Naive thymus-derived CD4-positive, alpha-beta T cell (primary cell): ENCODE measurements at regions not wholly inside any gene's neighbourhood (a gene's known extent, or its start where the extent isn't known, plus 50 kb on each side); places are given as distances from the start of the nearest gene placed in this dataset.
A peak's percentile ranks its signal among the peaks of the same experiment; 100 is the strongest.

ENCODE experiments used
- ATAC-seq: fragments of 150-1000 bp; cut with Tn5 transposase; 2 replicates; pipeline ENCODE4 v1.10.0; 2021; ENCODE audit warnings: mild to moderate bottlenecking, moderate library complexity
- CTCF ChIA-PET: fragments of 350-600 bp; sonication (Branson Sonifier 250); formaldehyde crosslinking; loops from one replicate; lab custom pipeline; 2021; ENCODE audit warnings: antibody characterized with exemption; lab: Charles Lee
- POLR2A ChIA-PET: fragments of 350-600 bp; sonication (Branson Sonifier 250); formaldehyde crosslinking; loops from one replicate; lab custom pipeline; 2021; ENCODE audit warnings: antibody characterized with exemption, inconsistent platforms; lab: Charles Lee
- DNase-seq, 9 donors: peaks; one replicate each; pipeline versions ENCODE4 v3.0.0 to v3.0.0-alpha.2; 2020 to 2022; ENCODE audit warnings: mixed read lengths in 1 of 9
- H3K27ac ChIP-seq: one replicate; pipeline ENCODE4 v1.7.0; 2013; ENCODE audit warnings: mild to moderate bottlenecking, low read depth, low read length, moderate library complexity
- H3K27me3 ChIP-seq, 2 donors: one replicate each; pipeline ENCODE4 v1.7.0; 2013; ENCODE audit warnings: low read length in 2 of 2, mild to moderate bottlenecking in 2 of 2, moderate library complexity in 2 of 2; ENCODE audit not compliant: control insufficient read depth in 2 of 2, insufficient read depth in 2 of 2
- H3K36me3 ChIP-seq, 3 experiments: 1 replicate in 2 of 3; 2 replicates in 1 of 3; pipeline ENCODE4 v1.7.0; 2013; ENCODE audit warnings: low read length in 3 of 3, mild to moderate bottlenecking in 3 of 3, moderate library complexity in 1 of 3; ENCODE audit not compliant: insufficient read depth in 3 of 3, control insufficient read depth in 2 of 3
- H3K4me1 ChIP-seq, 2 donors: one replicate each; pipeline ENCODE4 v1.7.0; 2013; ENCODE audit warnings: low read length in 2 of 2, mild to moderate bottlenecking in 2 of 2, moderate library complexity in 1 of 2; ENCODE audit not compliant: control insufficient read depth in 2 of 2, insufficient read depth in 2 of 2
- H3K4me3 ChIP-seq: 2 replicates; pipeline ENCODE4 v1.7.0; 2013; ENCODE audit warnings: mild to moderate bottlenecking, low read length
- H3K9me3 ChIP-seq, 3 experiments: 1 replicate in 2 of 3; 2 replicates in 1 of 3; pipeline ENCODE4 v1.7.0; 2013; ENCODE audit warnings: low read length in 3 of 3; ENCODE audit not compliant: control insufficient read depth in 2 of 3
- H3K27ac Mint-ChIP-seq, 9 donors: one replicate each; pipeline ENCODE4 v1.8.0; 2020 to 2022; ENCODE audit warnings: mixed read lengths in 9 of 9, mild to moderate bottlenecking in 8 of 9, moderate library complexity in 5 of 9, inconsistent platforms in 2 of 9
- H3K27me3 Mint-ChIP-seq, 5 donors: one replicate each; pipeline ENCODE4 v1.8.0; 2021 to 2022; ENCODE audit warnings: mixed read lengths in 5 of 5, mild to moderate bottlenecking in 1 of 5
- H3K36me3 Mint-ChIP-seq, 5 donors: one replicate each; pipeline ENCODE4 v1.8.0; 2020 to 2022; ENCODE audit warnings: mixed read lengths in 5 of 5, mild to moderate bottlenecking in 3 of 5, inconsistent platforms in 1 of 5
- H3K4me1 Mint-ChIP-seq, 7 donors: one replicate each; pipeline ENCODE4 v1.8.0; 2020 to 2022; ENCODE audit warnings: mixed read lengths in 7 of 7, mild to moderate bottlenecking in 3 of 7, inconsistent platforms in 1 of 7
- H3K4me3 Mint-ChIP-seq, 10 donors: one replicate each; pipeline ENCODE4 v1.8.0; 2020 to 2022; ENCODE audit warnings: mild to moderate bottlenecking in 10 of 10, mixed read lengths in 10 of 10, moderate library complexity in 6 of 10, inconsistent platforms in 2 of 10
- H3K9me3 Mint-ChIP-seq, 11 donors: one replicate each; pipeline ENCODE4 v1.8.0; 2020 to 2022; ENCODE audit warnings: mixed read lengths in 11 of 11, mild to moderate bottlenecking in 4 of 11, inconsistent platforms in 1 of 11, moderate library complexity in 1 of 11
- intact Hi-C, 2 donors: fragments of 100-400 bp; cut with micrococcal nuclease; formaldehyde crosslinking; loops; one replicate each; pipeline ENCODE4 v1.15.1; 2023

DNA sequence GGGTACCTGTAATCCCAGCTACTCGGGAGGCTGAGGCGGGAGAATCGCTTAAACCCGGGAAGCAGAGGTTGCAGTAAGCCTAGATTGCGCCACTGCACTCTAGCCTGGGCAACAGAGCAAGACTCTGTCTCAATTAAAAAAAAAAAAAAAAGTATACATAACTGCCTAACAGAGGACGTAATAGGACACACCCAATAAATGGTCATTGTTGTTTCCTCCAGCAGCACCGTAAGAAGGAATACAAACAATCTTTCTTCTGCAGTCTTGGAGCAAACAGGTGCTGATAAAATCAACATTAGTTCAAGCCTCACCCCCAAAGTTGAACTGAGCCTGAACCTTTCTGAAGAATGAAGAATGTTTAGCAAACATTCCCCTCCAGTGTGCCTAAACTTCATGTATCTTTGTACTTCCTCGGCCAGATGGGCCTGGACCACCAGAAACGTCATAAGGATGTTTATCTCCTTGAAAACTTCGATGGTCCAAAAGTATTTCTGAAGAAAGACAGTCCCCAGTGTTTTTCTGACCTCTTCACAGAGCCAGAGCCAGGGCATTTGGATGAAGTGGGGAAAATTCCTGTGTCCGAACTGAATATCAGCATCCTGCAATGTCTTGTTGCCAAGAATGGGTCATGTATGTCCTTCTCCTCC is 136.8 kb upstream of the F3 start:
- DNase-seq (no peak), ATAC-seq (no peak)
- ChIA-PET POLR2A (no interaction called here), CTCF (no interaction called here)
- peaks cover 0 to 3% (median 0%) of the 10 kb centered on the region in 11 donors for H3K9me3 Mint-ChIP-seq
- Histone ChIP-seq H3K36me3 (no peaks in the 10 kb centered on the region), H3K4me1 (no peaks in the 10 kb centered on the region), H3K4me3 (no peak overlapping the region), H3K9me3 (no peaks in the 10 kb centered on the region), H3K27ac (no peak overlapping the region), H3K27me3 (peaks cover 0 to 2% of the 10 kb centered on the region in 2 donors)
- H3K27me3 Mint-ChIP-seq, result peaks cover 9 to 19% (median 14%) of the 10 kb centered on the region in 5 donors
- H3K4me1 Mint-ChIP-seq, result peaks cover 0 to 3% (median 0%) of the 10 kb centered on the region in 7 donors
- H3K36me3 Mint-ChIP-seq, result no peaks in the 10 kb centered on the region
- no peak overlapping the region for H3K27ac Mint-ChIP-seq
- intact Hi-C loops, result no loop called here
- H3K4me3 Mint-ChIP-seq, result no peak overlapping the region

GRCh38 chr1:94677714-94678113 is 136.2 kb upstream of the F3 start:
- no peak for DNase-seq
- Mint-ChIP-seq H3K9me3 (peaks cover 0 to under 1% (median 0%) of the 10 kb centered on the region in 11 donors), H3K27me3 (peaks cover 9 to 17% (median 12%) of the 10 kb centered on the region in 5 donors), H3K4me3 (peak overlapping the region in 1 of 10 donors; percentile 17), H3K4me1 (peaks cover 0 to 3% (median 0%) of the 10 kb centered on the region in 7 donors), H3K36me3 (no peaks in the 10 kb centered on the region), H3K27ac (no peak overlapping the region)
- intact Hi-C loops, result no loop called here
- ATAC-seq, result no peak
- no peak overlapping the region for H3K4me3 ChIP-seq
- H3K9me3 ChIP-seq, result no peaks in the 10 kb centered on the region
- H3K27ac ChIP-seq, result no peak overlapping the region
- POLR2A ChIA-PET, result no interaction called here
- no peaks in the 10 kb centered on the region for H3K36me3 ChIP-seq
- CTCF ChIA-PET, result no interaction called here
- H3K4me1 ChIP-seq, result no peaks in the 10 kb centered on the region
- H3K27me3 ChIP-seq, result peaks cover 0 to 2% of the 10 kb centered on the region in 2 donors

- H3K4me3 Mint-ChIP-seq, result no peak overlapping the region
- ChIA-PET CTCF (no interaction called here), POLR2A (no interaction called here)
- Histone ChIP-seq H3K9me3 (no peaks in the 10 kb centered on the region), H3K27me3 (peaks cover 0 to 1% of the 10 kb centered on the region in 2 donors), H3K4me1 (no peaks in the 10 kb centered on the region), H3K27ac (no peak overlapping the region), H3K36me3 (no peaks in the 10 kb centered on the region), H3K4me3 (no peak overlapping the region)
- no peak overlapping the region for H3K27ac Mint-ChIP-seq
- ATAC-seq, result no peak
- intact Hi-C loops, result no loop called here
- H3K27me3 Mint-ChIP-seq, result peaks cover 6 to 19% (median 9%) of the 10 kb centered on the region in 5 donors
- H3K4me1 Mint-ChIP-seq, result peaks cover 0 to 3% (median 0%) of the 10 kb centered on the region in 7 donors
- H3K36me3 Mint-ChIP-seq, result no peaks in the 10 kb centered on the region
- DNase-seq, result no peak
- H3K9me3 Mint-ChIP-seq, result no peaks in the 10 kb centered on the region
Measured at GRCh38 chr1:94677087-94677486, 135.5 kb upstream of the F3 start.

GRCh38 chr1:94676686-94677085 is 135.1 kb upstream of the F3 start:
- no peak overlapping the region for H3K4me3 Mint-ChIP-seq
- ATAC-seq, result no peak
- Histone ChIP-seq H3K27me3 (no peaks in the 10 kb centered on the region), H3K4me1 (no peaks in the 10 kb centered on the region), H3K9me3 (no peaks in the 10 kb centered on the region), H3K27ac (no peak overlapping the region), H3K4me3 (no peak overlapping the region), H3K36me3 (no peaks in the 10 kb centered on the region)
- ChIA-PET CTCF (no interaction called here), POLR2A (no interaction called here)
- H3K27me3 Mint-ChIP-seq, result peaks cover 2 to 19% (median 6%) of the 10 kb centered on the region in 5 donors
- no peak overlapping the region for H3K27ac Mint-ChIP-seq
- intact Hi-C loops, result no loop called here
- peaks cover 0 to 3% (median 0%) of the 10 kb centered on the region in 7 donors for H3K4me1 Mint-ChIP-seq
- no peaks in the 10 kb centered on the region for H3K9me3 Mint-ChIP-seq
- DNase-seq, result no peak
- H3K36me3 Mint-ChIP-seq, result no peaks in the 10 kb centered on the region

- CTCF ChIA-PET, result no interaction called here
Measured at GRCh38 chr1:94675373-94675772, 133.8 kb upstream of the F3 start.

DNA sequence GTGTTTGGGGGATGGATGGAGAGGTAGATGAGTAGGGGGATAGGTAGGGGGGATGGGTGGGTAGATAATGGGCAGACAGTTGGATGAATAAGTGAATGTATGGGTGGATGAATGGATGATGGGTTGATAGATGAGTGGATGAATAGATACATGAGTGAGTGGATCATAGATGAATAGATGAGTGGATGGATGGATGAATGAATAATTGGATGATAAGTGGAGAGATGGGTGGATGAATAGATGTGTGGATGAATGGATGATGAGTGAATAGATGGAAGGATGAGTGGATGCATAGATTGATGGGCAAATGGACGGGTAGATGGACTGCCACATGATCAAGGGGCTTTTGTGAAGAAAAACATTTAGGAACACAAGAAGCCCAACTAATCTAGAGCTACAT is 133.3 kb upstream of the F3 start:
- CTCF ChIA-PET, result interaction anchor here (1.2 kb wide), 1 partner anchor 40 kb away, joined by 3 read pairs; no protein-coding TSS in a partner anchor
- Histone ChIP-seq H3K36me3 (no peaks in the 10 kb centered on the region), H3K4me1 (no peaks in the 10 kb centered on the region), H3K4me3 (no peak overlapping the region), H3K27ac (no peak overlapping the region), H3K9me3 (no peaks in the 10 kb centered on the region), H3K27me3 (no peaks in the 10 kb centered on the region)
- no peak for DNase-seq
- Mint-ChIP-seq H3K4me3 (no peak overlapping the region), H3K9me3 (no peaks in the 10 kb centered on the region), H3K27me3 (peaks cover 4 to 16% (median 8%) of the 10 kb centered on the region in 5 donors), H3K4me1 (peaks cover 0 to 3% (median 0%) of the 10 kb centered on the region in 7 donors), H3K27ac (no peak overlapping the region), H3K36me3 (no peaks in the 10 kb centered on the region)
- intact Hi-C loops, result no loop called here
- POLR2A ChIA-PET, result no interaction called here
- ATAC-seq, result no peak

More at GRCh38 chr1:94675373-94675772, 133.8 kb upstream of the F3 start:
- Mint-ChIP-seq H3K4me1 (peaks cover 0 to 3% (median 0%) of the 10 kb centered on the region in 7 donors), H3K4me3 (no peak overlapping the region), H3K27me3 (peaks cover 5 to 16% (median 8%) of the 10 kb centered on the region in 5 donors), H3K36me3 (no peaks in the 10 kb centered on the region), H3K27ac (no peak overlapping the region), H3K9me3 (no peaks in the 10 kb centered on the region)
- Histone ChIP-seq H3K36me3 (no peaks in the 10 kb centered on the region), H3K9me3 (no peaks in the 10 kb centered on the region), H3K4me1 (no peaks in the 10 kb centered on the region), H3K27ac (no peak overlapping the region), H3K27me3 (no peaks in the 10 kb centered on the region), H3K4me3 (no peak overlapping the region)
- no peak for ATAC-seq
- intact Hi-C loops, result no loop called here
- POLR2A ChIA-PET, result no interaction called here
- DNase-seq, result no peak

GRCh38 chr1:94672934-94673333 is 131.4 kb upstream of the F3 start:
- H3K4me3 ChIP-seq, result no peak overlapping the region
- no peak for ATAC-seq
- POLR2A ChIA-PET, result no interaction called here
- CTCF ChIA-PET, result no interaction called here
- no peak overlapping the region for H3K27ac ChIP-seq
- no peaks in the 10 kb centered on the region for H3K36me3 ChIP-seq
- H3K4me1 ChIP-seq, result no peaks in the 10 kb centered on the region
- H3K4me3 Mint-ChIP-seq, result no peak overlapping the region
- H3K27ac Mint-ChIP-seq, result no peak overlapping the region
- DNase-seq, result no peak
- peaks cover 0 to 16% (median 7%) of the 10 kb centered on the region in 5 donors for H3K27me3 Mint-ChIP-seq
- no peaks in the 10 kb centered on the region for H3K9me3 ChIP-seq
- H3K9me3 Mint-ChIP-seq, result no peaks in the 10 kb centered on the region
- H3K4me1 Mint-ChIP-seq, result peaks cover 0 to 3% (median 0%) of the 10 kb centered on the region in 7 donors
- H3K36me3 Mint-ChIP-seq, result no peaks in the 10 kb centered on the region
- intact Hi-C loops, result no loop called here
- no peaks in the 10 kb centered on the region for H3K27me3 ChIP-seq
